ENCODE measurements at regions not wholly inside any gene's neighbourhood (a gene's known extent, or its start where the extent isn't known, plus 50 kb on each side); places are given as distances from the start of the nearest gene placed in this dataset.

GRCh38 chr10:23493711-23494110 is 54.8 kb downstream of the OTUD1 start:
- TF ChIP-seq EZH2phosphoT487 (IDR thresholded peaks at IDR 0.05; ENCODE audit: borderline replicate concordance) (no peak), CTCF (conservative IDR thresholded peaks at IDR 0.05; ENCODE audit: low read length) (no peak)
